ENCODE measurements at regions not wholly inside any gene's neighbourhood (a gene's known extent, or its start where the extent isn't known, plus 50 kb on each side); places are given as distances from the start of the nearest gene placed in this dataset.
"Not testable (repeated sequence)": the region's sequence is repeated elsewhere in the genome, so short reads cannot be mapped to it uniquely, and the experiment has no call there.

DNA sequence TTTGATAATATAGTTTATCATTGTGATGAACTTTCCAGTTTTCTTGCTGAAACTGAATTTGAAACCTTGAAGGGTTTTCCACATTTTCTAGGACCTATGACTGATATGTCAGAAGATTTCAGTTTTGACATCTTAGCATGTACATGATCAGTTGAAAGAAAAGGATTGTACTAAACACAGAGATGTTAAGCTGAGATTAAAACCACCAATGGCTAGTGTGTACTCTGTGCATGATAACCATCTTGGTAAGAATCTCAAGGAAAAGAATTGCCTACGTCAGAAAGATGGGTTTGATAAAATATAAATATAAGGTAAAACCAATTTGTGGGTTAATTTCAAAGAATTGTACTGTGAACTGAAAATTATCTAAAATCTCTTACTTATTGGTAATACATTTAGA is 776.4 kb downstream of the GATA3 start:
- no peak overlapping the region for H3K4me3 Mint-ChIP-seq
- H3K9me3 ChIP-seq (ENCODE audit: control insufficient read depth, low read length, poor library complexity, severe bottlenecking): no peaks in the 10 kb centered on the region
- ATAC-seq: no peak
- no peaks in the 10 kb centered on the region for H3K36me3 Mint-ChIP-seq (ENCODE audit: low read depth)
- H3K27ac Mint-ChIP-seq: no peak overlapping the region
- DNase-seq: no peak
- peaks cover under 1% of the 10 kb centered on the region for H3K27me3 Mint-ChIP-seq
- no peaks in the 10 kb centered on the region for H3K4me1 Mint-ChIP-seq

DNA sequence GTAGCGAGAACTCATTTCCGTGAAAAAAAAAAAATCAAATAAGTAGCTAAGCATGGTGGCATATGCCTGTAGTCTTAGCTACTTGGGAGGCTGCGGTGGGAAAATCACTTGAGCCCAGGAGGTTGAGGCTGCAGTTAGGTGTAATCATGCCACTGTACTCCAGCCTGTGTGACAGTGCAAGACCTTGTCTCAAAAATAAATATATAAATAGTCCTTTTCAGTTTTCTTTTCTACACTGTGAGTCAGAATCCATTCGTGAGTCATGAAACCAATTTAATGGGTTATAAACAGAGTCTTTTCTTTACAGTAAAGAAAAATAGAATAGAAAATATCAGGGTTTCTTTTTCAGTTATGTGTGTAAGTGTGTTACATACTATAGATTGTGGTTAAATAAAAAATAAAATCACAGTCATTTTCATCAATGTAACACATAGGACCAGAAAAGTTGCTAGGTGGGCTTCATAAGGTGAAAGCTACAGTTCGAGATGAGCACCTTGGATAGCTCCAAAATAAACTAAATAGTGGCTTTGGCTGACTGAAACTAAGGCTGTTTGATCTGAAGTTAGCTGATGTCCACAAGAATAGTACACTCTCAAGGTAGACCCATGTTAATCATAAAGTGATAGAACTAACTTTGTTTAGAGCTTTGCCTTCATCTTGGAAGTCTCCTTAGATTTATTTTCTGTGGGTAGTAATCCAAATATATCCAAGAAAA is 781.1 kb downstream of the GATA3 start:
- no peak overlapping the region for H3K4me3 Mint-ChIP-seq
- H3K36me3 Mint-ChIP-seq (ENCODE audit: low read depth): no peaks in the 10 kb centered on the region
- DNase-seq: no peak
- no peak for ATAC-seq
- H3K27me3 Mint-ChIP-seq: peaks cover 5% of the 10 kb centered on the region
- no peak overlapping the region for H3K27ac Mint-ChIP-seq
- no peaks in the 10 kb centered on the region for H3K4me1 Mint-ChIP-seq
- no peaks in the 10 kb centered on the region for H3K9me3 ChIP-seq (ENCODE audit: control insufficient read depth, low read length, poor library complexity, severe bottlenecking)

GRCh38 chr10:8840356-8840755 is 785.9 kb downstream of the GATA3 start:
- ATAC-seq (no peak), DNase-seq (no peak)
- H3K36me3 Mint-ChIP-seq (ENCODE audit: low read depth): no peaks in the 10 kb centered on the region
- H3K4me3 Mint-ChIP-seq: no peak overlapping the region
- H3K27ac Mint-ChIP-seq: no peak overlapping the region
- no peaks in the 10 kb centered on the region for H3K4me1 Mint-ChIP-seq
- H3K27me3 Mint-ChIP-seq: peaks cover 8% of the 10 kb centered on the region
- no peaks in the 10 kb centered on the region for H3K9me3 ChIP-seq (ENCODE audit: control insufficient read depth, low read length, poor library complexity, severe bottlenecking)

GRCh38 chr10:8844141-8844540 is 789.7 kb downstream of the GATA3 start:
- Mint-ChIP-seq H3K4me3 (no peak overlapping the region), H3K4me1 (no peaks in the 10 kb centered on the region), H3K36me3 (ENCODE audit: low read depth) (no peaks in the 10 kb centered on the region), H3K27ac (no peak overlapping the region), H3K27me3 (peaks cover 23% of the 10 kb centered on the region)
- DNase-seq (no peak), ATAC-seq (no peak)
- H3K9me3 ChIP-seq (ENCODE audit: control insufficient read depth, low read length, poor library complexity, severe bottlenecking): peaks cover 3% of the 10 kb centered on the region

- H3K36me3 Mint-ChIP-seq (ENCODE audit: low read depth): no peaks in the 10 kb centered on the region
- ATAC-seq (no peak), DNase-seq (no peak)
- H3K4me1 Mint-ChIP-seq: peaks cover 2% of the 10 kb centered on the region
- no peaks in the 10 kb centered on the region for H3K9me3 ChIP-seq (ENCODE audit: control insufficient read depth, low read length, poor library complexity, severe bottlenecking)
- H3K27ac Mint-ChIP-seq: no peak overlapping the region
- peaks cover 35% of the 10 kb centered on the region for H3K27me3 Mint-ChIP-seq
- H3K4me3 Mint-ChIP-seq: no peak overlapping the region
These were observed 798.1 kb downstream of the GATA3 start for GRCh38 chr10:8852546-8852945.

DNA sequence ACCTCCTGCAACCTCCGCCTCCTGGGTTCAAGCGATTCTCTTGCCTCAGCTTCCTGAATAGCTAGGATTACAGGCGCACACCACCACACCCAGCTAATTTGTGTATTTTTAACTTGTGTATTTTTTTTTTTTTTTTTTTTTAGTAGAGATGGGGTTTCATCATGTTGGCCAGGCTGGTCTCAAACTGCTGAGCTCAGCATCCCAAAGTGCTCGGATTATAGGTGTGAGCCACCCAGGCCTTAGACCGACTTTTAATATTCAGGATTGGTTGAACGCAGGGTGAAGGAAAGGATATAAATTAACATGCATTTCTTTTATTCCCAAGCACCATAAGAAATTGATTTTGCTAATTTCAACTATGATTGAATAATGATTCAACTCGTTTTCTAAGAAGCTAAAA is 798.6 kb downstream of the GATA3 start:
- Mint-ChIP-seq H3K27ac (no peak overlapping the region), H3K27me3 (peaks cover 30% of the 10 kb centered on the region), H3K4me1 (peaks cover 2% of the 10 kb centered on the region), H3K4me3 (no peak overlapping the region), H3K36me3 (ENCODE audit: low read depth) (no peaks in the 10 kb centered on the region)
- DNase-seq (no peak), ATAC-seq (no peak)
- no peaks in the 10 kb centered on the region for H3K9me3 ChIP-seq (ENCODE audit: control insufficient read depth, low read length, poor library complexity, severe bottlenecking)

GRCh38 chr10:8868924-8869323 is 814.4 kb downstream of the GATA3 start:
- H3K4me1 Mint-ChIP-seq; H3K27ac Mint-ChIP-seq; H3K27me3 Mint-ChIP-seq; H3K4me3 Mint-ChIP-seq; ATAC-seq; H3K36me3 Mint-ChIP-seq (ENCODE audit: low read depth); H3K9me3 ChIP-seq (ENCODE audit: control insufficient read depth, low read length, poor library complexity, severe bottlenecking); DNase-seq: not testable (repeated sequence)

GRCh38 chr10:8873310-8873709 is 818.8 kb downstream of the GATA3 start:
- Mint-ChIP-seq H3K27ac (no peak overlapping the region), H3K4me3 (no peak overlapping the region), H3K27me3 (peaks cover 25% of the 10 kb centered on the region), H3K4me1 (no peaks in the 10 kb centered on the region), H3K36me3 (ENCODE audit: low read depth) (no peaks in the 10 kb centered on the region)
- DNase-seq: no peak
- no peak for ATAC-seq
- no peaks in the 10 kb centered on the region for H3K9me3 ChIP-seq (ENCODE audit: control insufficient read depth, low read length, poor library complexity, severe bottlenecking)

GRCh38 chr10:8874268-8874667 is 819.8 kb downstream of the GATA3 start:
- Mint-ChIP-seq H3K36me3 (ENCODE audit: low read depth) (no peaks in the 10 kb centered on the region), H3K4me1 (no peaks in the 10 kb centered on the region), H3K4me3 (no peak overlapping the region), H3K27ac (no peak overlapping the region), H3K27me3 (peaks cover 27% of the 10 kb centered on the region)
- no peaks in the 10 kb centered on the region for H3K9me3 ChIP-seq (ENCODE audit: control insufficient read depth, low read length, poor library complexity, severe bottlenecking)
- DNase-seq (no peak), ATAC-seq (no peak)

DNA sequence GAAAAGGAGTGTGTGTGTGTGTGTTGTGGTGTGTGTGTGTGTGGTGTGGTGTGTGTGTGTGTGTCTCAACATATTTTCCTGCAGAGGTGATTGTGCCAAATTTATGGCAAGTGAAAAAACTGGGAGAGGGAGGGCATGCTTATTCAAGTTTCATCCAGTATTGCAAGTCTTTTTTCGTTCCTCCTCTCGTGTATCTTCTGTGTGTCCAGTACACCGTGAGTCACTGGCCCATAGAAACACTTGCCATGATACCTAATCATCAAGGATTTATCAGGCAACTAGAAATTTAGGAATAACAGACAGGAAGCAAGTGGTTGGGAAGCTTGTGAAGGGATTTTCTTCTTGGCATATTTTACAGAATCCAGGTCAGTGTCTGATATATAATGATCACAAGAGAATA is 820.5 kb downstream of the GATA3 start:
- Mint-ChIP-seq H3K4me3 (no peak overlapping the region), H3K4me1 (no peaks in the 10 kb centered on the region), H3K36me3 (ENCODE audit: low read depth) (no peaks in the 10 kb centered on the region), H3K27me3 (peaks cover 32% of the 10 kb centered on the region), H3K27ac (no peak overlapping the region)
- DNase-seq (no peak), ATAC-seq (no peak)
- H3K9me3 ChIP-seq (ENCODE audit: control insufficient read depth, low read length, poor library complexity, severe bottlenecking): no peaks in the 10 kb centered on the region

DNA sequence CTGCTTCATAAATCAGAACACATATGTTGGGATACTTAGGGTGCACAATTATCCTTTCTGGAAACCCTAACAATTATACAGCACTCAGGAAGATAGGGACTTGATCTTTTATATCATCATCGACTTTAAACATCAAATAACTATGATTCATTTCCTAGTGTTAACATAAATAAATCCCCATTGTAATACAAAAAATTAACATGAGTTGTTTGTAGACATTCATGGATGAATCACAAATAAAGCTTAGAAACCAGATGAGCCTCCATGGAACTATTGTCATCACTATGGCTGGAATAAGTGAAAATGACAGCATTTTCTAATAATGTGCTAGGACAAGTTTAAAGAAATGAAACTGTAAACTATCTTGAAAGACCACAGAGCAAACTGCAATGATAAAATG is 821.7 kb downstream of the GATA3 start:
- Mint-ChIP-seq H3K4me1 (no peaks in the 10 kb centered on the region), H3K27me3 (peaks cover 34% of the 10 kb centered on the region), H3K27ac (no peak overlapping the region), H3K4me3 (no peak overlapping the region), H3K36me3 (ENCODE audit: low read depth) (no peaks in the 10 kb centered on the region)
- DNase-seq (no peak), ATAC-seq (no peak)
- no peaks in the 10 kb centered on the region for H3K9me3 ChIP-seq (ENCODE audit: control insufficient read depth, low read length, poor library complexity, severe bottlenecking)

- Mint-ChIP-seq H3K27ac (no peak overlapping the region), H3K36me3 (ENCODE audit: low read depth) (no peaks in the 10 kb centered on the region), H3K4me1 (peaks cover 4% of the 10 kb centered on the region), H3K4me3 (no peak overlapping the region), H3K27me3 (peaks cover 4% of the 10 kb centered on the region)
- DNase-seq (no peak), ATAC-seq (no peak)
- no peaks in the 10 kb centered on the region for H3K9me3 ChIP-seq (ENCODE audit: control insufficient read depth, low read length, poor library complexity, severe bottlenecking)
These were observed 835.0 kb downstream of the GATA3 start for GRCh38 chr10:8889538-8889937.

DNA sequence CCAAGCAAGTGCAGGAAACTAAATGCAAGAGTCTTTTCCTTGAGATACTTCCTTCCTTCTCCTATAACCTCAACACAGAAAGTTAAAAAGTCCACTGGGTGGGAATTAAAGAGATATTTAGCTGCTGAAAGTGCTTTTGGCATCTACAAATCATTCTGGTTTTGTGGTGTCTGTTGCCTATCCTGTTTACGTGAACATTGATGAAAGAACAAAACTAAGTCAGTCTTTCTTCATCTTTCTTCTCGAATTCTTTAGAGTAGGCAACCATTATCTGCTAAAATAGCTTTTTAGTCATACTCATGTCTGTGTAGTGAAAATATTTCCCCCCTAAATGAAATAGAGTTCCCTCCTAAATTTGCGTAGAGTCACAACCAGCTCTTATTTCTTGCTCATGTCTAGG is 838.6 kb downstream of the GATA3 start:
- ATAC-seq: no peak
- H3K4me1 Mint-ChIP-seq: peaks cover 4% of the 10 kb centered on the region
- H3K27ac Mint-ChIP-seq: no peak overlapping the region
- no peaks in the 10 kb centered on the region for H3K36me3 Mint-ChIP-seq (ENCODE audit: low read depth)
- DNase-seq: no peak
- H3K4me3 Mint-ChIP-seq: no peak overlapping the region
- no peaks in the 10 kb centered on the region for H3K9me3 ChIP-seq (ENCODE audit: control insufficient read depth, low read length, poor library complexity, severe bottlenecking)
- peaks cover 10% of the 10 kb centered on the region for H3K27me3 Mint-ChIP-seq

GRCh38 chr10:8894148-8894547 is 839.7 kb downstream of the GATA3 start:
- Mint-ChIP-seq H3K4me1 (peaks cover 4% of the 10 kb centered on the region), H3K27me3 (peaks cover 17% of the 10 kb centered on the region), H3K27ac (no peak overlapping the region), H3K4me3 (no peak overlapping the region), H3K36me3 (ENCODE audit: low read depth) (no peaks in the 10 kb centered on the region)
- ATAC-seq: no peak
- no peaks in the 10 kb centered on the region for H3K9me3 ChIP-seq (ENCODE audit: control insufficient read depth, low read length, poor library complexity, severe bottlenecking)
- DNase-seq: no peak
